AG04450 (cell line): ENCODE measurements at regions not wholly inside any gene's neighbourhood (a gene's known extent, or its start where the extent isn't known, plus 50 kb on each side); places are given as distances from the start of the nearest gene placed in this dataset.
A peak's percentile ranks its signal among the peaks of the same experiment; 100 is the strongest.

Experiments used
- CTCF ChIA-PET: fragments of 300-600, 350-600 bp; formaldehyde crosslinking; extraction: SDS; loops from one replicate; lab custom pipeline; 2022; ENCODE audit warnings: antibody characterized with exemption, inconsistent platforms; lab: Charles Lee
- POLR2A ChIA-PET: fragments of 350-600 bp; formaldehyde crosslinking; extraction: SDS; loops from one replicate; lab custom pipeline; 2021; ENCODE audit warnings: antibody characterized with exemption, inconsistent platforms; lab: Yijun Ruan, JAX
- DNase-seq: peaks from one replicate; pipeline ENCODE4 v3.0.0-alpha.2; 2011; ENCODE audit warnings: low read depth, low spot score
- H3K27ac ChIP-seq: one replicate; pipeline ENCODE4 v1.5.1; 2012; ENCODE audit warnings: low read depth, low read length, control low read depth
- H3K27me3 ChIP-seq: one replicate; pipeline ENCODE4 v1.6.0; 2012; ENCODE audit warnings: low read length; ENCODE audit not compliant: control insufficient read depth, insufficient read depth
- H3K4me3 ChIP-seq: 2 replicates; pipeline ENCODE4 v1.5.1; 2011; ENCODE audit warnings: mild to moderate bottlenecking, low read depth, low read length, control low read depth
- H3K9me3 ChIP-seq: 2 replicates; pipeline ENCODE4 v1.5.1; 2012; ENCODE audit warnings: low read length; ENCODE audit not compliant: control insufficient read depth, insufficient read depth
- CTCF ChIP-seq: IDR thresholded peaks from 2 replicates; pipeline ENCODE4 v1.5.1; 2011; ENCODE audit warnings: low read depth, low read length, control low read depth, inconsistent platforms

- H3K9me3 ChIP-seq, result no peaks in the 10 kb centered on the region
- no peaks in the 10 kb centered on the region for H3K27me3 ChIP-seq
- no peak overlapping the region for H3K4me3 ChIP-seq
- no peak overlapping the region for H3K27ac ChIP-seq
- ChIA-PET POLR2A (no interaction called here), CTCF (no interaction called here)
- TF ChIP-seq CTCF, result no peak
- no peak for DNase-seq
Measured at GRCh38 chr4:155532373-155533085, 134.1 kb upstream of the GUCY1A1 start.

- TF ChIP-seq CTCF, result no peak
- no peaks in the 10 kb centered on the region for H3K27me3 ChIP-seq
- H3K9me3 ChIP-seq, result no peaks in the 10 kb centered on the region
- ChIA-PET CTCF (no interaction called here), POLR2A (interaction anchor here (0.6 kb wide), 1 partner anchor 248 kb away, joined by 3 read pairs; no protein-coding TSS in a partner anchor)
- no peak overlapping the region for H3K4me3 ChIP-seq
- DNase-seq, result no peak
- no peak overlapping the region for H3K27ac ChIP-seq
Measured at GRCh38 chr4:155530857-155531256, 135.8 kb upstream of the GUCY1A1 start.

GRCh38 chr4:155530290-155530689 lies 136.4 kb upstream of the GUCY1A1 start:
- ChIA-PET POLR2A (no interaction called here), CTCF (interaction anchor here (1.6 to 2.5 kb wide), 3 partner anchors 10 to 257 kb away, joined by 4 to 13 read pairs (median 5); no protein-coding TSS in a partner anchor)

GRCh38 chr4:155529716-155530115 lies 136.9 kb upstream of the GUCY1A1 start:
- ChIA-PET POLR2A (no interaction called here), CTCF (interaction anchor here (0.6 to 2.5 kb wide), 7 partner anchors 10 to 260 kb away, joined by 3 to 13 read pairs (median 5); no protein-coding TSS in a partner anchor)
- DNase-seq, result no peak
- TF ChIP-seq CTCF, result no peak
- no peak overlapping the region for H3K4me3 ChIP-seq
- H3K9me3 ChIP-seq, result no peaks in the 10 kb centered on the region
- no peaks in the 10 kb centered on the region for H3K27me3 ChIP-seq
- no peak overlapping the region for H3K27ac ChIP-seq

More at GRCh38 chr4:155530290-155530689, 136.4 kb upstream of the GUCY1A1 start:
- no peak overlapping the region for H3K4me3 ChIP-seq
- no peak overlapping the region for H3K27ac ChIP-seq
- no peaks in the 10 kb centered on the region for H3K9me3 ChIP-seq
- no peaks in the 10 kb centered on the region for H3K27me3 ChIP-seq
- no peak for DNase-seq
- no peak for TF ChIP-seq CTCF

GRCh38 chr4:155529272-155529671 lies 137.4 kb upstream of the GUCY1A1 start:
- Histone ChIP-seq H3K9me3 (no peaks in the 10 kb centered on the region), H3K27me3 (no peaks in the 10 kb centered on the region), H3K27ac (no peak overlapping the region), H3K4me3 (no peak overlapping the region)
- ChIA-PET CTCF (interaction anchor here (0.6 to 2.5 kb wide), 7 partner anchors 11 to 260 kb away, joined by 3 to 13 read pairs (median 5); no protein-coding TSS in a partner anchor), POLR2A (no interaction called here)
- peak; percentile 23; the same call in 1 of the 2 replicates for TF ChIP-seq CTCF
- no peak for DNase-seq
